Activated T-cell treated with anti-CD3 and anti-CD28 coated beads for 48 hours (primary cell): ENCODE measurements at regions not wholly inside any gene's neighbourhood (a gene's known extent, or its start where the extent isn't known, plus 50 kb on each side); places are given as distances from the start of the nearest gene placed in this dataset.

Experiments
- DNase-seq: peaks from one replicate; pipeline ENCODE4 v3.0.0-alpha.2; 2020; ENCODE audit warnings: low read depth

GRCh38 chr11:92919048-92919447 lies 50.4 kb upstream of the MTNR1B start:
- DNase-seq: no peak
